HG03354 (cell line): ENCODE measurements at regions not wholly inside any gene's neighbourhood (a gene's known extent, or its start where the extent isn't known, plus 50 kb on each side); places are given as distances from the start of the nearest gene placed in this dataset.
A peak's percentile ranks its signal among the peaks of the same experiment; 100 is the strongest.

Source experiments
- ATAC-seq: cut with Tn5 transposase; IDR thresholded peaks from one replicate; pipeline ENCODE4 v1.9.1; 2021; ENCODE audit warnings: mild to moderate bottlenecking; ENCODE audit not compliant: unreplicated experiment, poor library complexity, severe bottlenecking

GRCh38 chr21:29396951-29397455 is 98.3 kb downstream of the BACH1 start:
- no peak for ATAC-seq

DNA sequence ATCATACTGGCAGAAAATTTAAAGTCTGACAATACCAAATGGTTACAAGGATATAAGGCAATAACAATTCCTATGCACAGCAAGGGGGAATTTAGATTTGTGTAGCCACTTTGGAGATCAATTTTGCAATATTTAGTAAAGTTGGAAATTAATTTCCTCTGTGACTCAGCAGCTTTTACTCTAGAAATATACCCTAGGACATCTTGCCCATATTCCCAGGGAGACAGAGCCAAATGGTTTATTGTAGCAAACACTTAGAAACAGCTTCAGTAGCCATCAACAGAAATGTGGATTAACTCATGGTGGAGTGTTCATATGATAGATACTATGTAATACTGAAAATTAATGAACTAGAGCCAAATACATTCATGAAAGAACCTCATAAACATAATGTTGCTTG is 104.6 kb downstream of the BACH1 start:
- ATAC-seq: no peak

- ATAC-seq: no peak
These were observed 105.3 kb downstream of the BACH1 start for GRCh38 chr21:29403922-29404538.

- ATAC-seq: no peak
These were observed 106.9 kb downstream of the BACH1 start for GRCh38 chr21:29405503-29406122.

DNA sequence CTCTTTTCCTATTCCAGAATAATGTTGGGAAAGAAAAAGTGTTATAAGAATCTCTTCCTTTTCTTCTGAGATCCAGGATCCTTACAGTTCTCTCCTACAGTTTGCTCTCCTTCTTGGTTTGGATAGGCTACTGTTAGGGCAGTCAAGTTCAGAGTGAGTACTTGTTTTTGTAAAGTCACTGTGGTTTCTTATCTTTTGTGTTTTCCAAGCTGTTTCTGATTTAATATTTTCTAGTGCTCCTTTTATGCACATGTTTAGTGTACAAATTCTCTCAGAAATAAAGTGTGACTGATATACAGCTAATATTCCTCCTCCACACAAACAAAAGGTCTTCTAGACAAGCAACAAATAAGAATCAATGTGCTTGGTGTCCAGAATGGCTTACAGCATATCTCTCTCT is 107.7 kb downstream of the BACH1 start:
- ATAC-seq: no peak

GRCh38 chr21:29407571-29407970 is 108.8 kb downstream of the BACH1 start:
- ATAC-seq: no peak

DNA sequence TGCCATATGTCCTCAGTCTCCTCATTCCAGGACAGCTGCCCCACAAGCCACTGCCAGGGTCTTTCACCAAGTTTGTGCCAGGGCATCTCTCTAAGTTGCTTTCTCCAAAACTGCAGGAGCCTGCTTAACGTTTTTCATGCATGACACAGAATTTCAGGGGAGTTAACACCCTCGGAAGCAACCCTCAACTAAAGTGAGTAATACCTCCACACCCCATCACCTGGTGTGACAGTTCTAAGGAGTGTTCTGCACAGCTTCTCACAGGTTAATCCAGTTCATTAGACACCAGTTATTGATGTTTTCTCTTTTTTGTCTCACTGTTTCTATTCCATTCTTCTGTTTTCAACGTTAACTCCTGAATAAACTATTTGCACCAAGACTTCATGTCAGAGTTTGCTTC is 115.0 kb downstream of the BACH1 start:
- ATAC-seq: no peak

DNA sequence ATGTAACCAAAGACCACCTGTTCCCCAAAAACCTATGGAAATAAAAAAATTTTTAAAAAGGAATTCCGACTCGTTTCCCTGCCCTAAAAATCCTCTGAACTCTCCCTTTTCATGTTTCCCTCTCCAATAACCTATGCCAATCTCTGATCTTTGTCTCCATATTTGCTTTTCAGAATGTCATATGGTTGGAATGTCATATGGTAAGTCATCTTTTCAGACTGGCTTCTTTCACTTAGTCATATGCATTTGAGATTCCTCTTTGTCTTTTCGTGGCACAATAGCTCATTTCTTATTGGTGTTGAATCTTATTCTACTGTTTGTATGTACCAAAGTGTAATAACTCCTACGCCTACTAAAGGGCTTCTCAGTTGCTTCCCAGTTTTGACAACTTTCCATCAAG is 117.5 kb downstream of the BACH1 start:
- ATAC-seq: no peak

DNA sequence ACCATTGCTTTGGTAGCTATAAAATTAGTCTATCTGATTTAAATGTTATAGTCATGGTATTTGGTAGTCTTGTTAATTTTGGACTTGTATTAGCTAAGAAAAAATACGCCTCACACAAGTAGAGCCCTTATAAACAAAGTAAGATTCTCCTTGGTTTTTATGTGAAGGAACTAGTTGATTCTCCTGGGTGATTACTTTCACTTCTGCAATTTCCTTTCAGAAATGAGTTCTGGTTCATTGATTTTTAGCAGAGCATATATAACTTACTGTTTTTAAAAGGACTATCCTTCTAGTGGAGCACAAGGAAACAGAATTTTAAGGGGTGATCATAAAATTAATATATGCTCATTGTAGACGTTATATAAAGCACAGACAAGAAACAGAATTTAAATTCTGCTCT is 120.1 kb downstream of the BACH1 start:
- peak; percentile 79 for ATAC-seq

DNA sequence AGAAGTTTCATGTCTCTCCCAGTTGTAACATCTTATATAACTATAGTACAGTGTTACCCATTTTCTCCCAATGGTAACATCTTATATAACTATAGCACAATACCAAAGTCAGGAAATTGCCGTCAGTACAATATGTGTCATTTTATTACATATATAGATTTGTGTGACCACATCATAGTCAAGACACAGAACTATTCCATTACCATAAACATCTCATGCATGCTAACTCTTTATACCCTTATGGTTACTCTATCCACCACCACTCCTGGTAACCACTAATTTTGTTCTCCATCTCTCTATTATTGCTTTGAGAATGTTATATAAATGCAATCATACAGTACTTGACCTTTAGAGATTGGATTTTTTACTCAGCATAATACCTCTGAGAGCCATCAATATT is 120.7 kb downstream of the BACH1 start:
- ATAC-seq: no peak

GRCh38 chr21:29423099-29423870 is 124.6 kb downstream of the BACH1 start:
- no peak for ATAC-seq

GRCh38 chr21:29424728-29425127 is 126.0 kb downstream of the BACH1 start:
- no peak for ATAC-seq

DNA sequence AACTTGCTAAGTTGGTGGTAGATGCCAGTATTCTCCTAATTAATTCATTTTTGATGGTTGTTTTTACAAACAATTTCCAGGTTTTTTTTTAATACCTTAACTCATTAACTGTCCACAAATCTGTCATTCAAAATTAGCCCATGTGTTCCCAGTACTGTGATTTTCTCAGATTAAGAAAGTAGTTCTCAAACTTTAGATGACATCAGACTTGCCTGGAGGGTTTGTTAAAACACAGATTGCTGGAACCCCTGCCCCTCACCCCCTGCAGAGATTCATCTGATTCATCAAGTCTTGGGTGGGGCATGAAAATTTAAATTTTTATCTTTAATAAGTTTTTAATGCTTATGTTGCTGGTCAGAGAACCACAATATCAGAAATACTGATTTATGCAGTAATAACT is 130.5 kb downstream of the BACH1 start:
- ATAC-seq: no peak

GRCh38 chr21:29430030-29430429 is 131.3 kb downstream of the BACH1 start:
- no peak for ATAC-seq

GRCh38 chr21:29430576-29430975 is 131.9 kb downstream of the BACH1 start:
- no peak for ATAC-seq

DNA sequence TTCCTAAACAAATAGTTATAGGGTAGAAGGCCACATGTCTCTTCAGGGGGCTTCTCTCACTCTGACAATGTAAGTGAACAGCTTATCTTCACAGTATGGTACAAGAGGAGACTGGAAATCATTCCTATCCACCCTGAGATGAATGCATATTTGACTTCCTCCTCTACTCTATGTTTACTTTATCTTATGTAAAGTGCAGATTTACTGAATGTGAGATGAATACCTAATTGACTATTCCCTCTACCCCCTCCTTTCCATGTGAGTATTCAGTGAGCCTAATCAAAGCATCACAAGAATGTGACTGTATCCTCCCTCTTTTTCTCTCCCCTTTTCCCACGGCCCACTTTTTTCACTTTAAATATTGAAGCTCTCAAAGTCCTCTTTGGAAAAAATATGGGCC is 132.5 kb downstream of the BACH1 start:
- ATAC-seq: no peak

GRCh38 chr21:29431680-29432079 is 133.0 kb downstream of the BACH1 start:
- ATAC-seq: no peak

DNA sequence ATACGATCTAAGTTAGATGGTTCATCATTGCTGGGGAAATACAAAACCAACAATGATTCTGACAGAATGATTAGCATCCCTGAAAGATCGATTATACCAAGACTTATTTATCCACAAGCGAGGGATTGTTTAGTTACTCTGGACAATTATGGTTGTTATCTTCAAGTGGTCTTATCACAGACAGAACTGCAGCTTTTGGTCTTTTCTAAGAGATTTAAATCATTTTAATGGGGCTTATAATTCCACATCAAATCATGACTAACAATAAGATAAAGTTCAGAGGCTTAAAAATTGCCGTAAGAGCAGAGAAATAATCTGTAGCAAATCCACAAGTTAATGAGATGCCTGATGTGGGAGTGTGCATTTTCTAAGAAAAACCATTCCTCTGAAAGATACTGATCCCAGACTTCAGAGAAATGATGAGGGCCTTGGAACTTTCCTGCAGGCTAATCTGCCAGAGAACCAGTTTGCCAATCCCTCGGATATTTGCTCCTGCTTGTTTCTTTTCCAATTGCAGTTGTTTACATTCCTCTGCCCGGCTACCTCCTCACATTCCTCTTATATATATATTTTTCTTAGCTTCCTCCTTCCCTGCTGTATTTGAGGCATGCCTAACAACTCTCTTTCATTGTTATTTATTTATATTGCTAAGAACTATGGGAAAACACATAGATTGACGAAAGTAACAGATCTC is 134.8 kb downstream of the BACH1 start:
- no peak for ATAC-seq

DNA sequence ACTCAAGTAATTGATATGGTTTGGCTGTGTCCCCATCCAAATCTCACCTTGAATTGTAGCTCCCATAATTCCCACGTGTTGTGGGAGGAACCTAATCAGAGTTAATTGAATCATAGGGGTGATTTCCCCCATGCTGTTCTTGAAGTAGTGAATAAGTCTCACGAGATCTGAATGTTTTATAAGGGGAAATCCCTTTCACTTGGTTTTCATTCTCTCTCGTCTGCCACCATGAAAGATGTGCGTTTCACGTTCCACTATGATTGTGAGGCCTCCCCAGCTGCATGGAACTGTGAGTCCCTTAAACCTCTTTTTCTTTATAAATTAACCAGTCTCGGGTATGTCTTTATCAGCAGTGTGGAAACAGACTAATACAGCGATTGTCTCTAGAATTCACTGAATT is 135.4 kb downstream of the BACH1 start:
- no peak for ATAC-seq

DNA sequence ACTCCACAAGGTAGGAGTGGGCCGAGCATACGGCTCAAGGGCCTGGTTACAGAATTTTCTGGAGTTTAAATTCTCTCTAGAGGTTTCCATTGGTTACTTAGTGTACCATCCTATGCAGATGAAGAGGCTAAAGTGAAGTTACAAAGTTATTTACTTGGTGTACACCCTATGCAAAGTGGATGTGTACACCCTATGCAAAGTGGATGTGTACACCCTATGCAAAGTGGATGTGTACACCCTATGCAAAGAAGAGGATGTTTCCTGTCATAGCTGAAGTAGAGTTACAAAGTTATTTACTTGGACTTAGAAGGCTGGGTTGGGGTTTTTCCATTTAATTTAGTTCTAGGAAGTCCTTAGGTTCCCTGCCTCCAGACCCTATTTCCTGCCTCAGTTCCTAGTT is 136.3 kb downstream of the BACH1 start:
- peak; percentile 66 for ATAC-seq
